ENCODE measurements at regions not wholly inside any gene's neighbourhood (a gene's known extent, or its start where the extent isn't known, plus 50 kb on each side); places are given as distances from the start of the nearest gene placed in this dataset.

DNA sequence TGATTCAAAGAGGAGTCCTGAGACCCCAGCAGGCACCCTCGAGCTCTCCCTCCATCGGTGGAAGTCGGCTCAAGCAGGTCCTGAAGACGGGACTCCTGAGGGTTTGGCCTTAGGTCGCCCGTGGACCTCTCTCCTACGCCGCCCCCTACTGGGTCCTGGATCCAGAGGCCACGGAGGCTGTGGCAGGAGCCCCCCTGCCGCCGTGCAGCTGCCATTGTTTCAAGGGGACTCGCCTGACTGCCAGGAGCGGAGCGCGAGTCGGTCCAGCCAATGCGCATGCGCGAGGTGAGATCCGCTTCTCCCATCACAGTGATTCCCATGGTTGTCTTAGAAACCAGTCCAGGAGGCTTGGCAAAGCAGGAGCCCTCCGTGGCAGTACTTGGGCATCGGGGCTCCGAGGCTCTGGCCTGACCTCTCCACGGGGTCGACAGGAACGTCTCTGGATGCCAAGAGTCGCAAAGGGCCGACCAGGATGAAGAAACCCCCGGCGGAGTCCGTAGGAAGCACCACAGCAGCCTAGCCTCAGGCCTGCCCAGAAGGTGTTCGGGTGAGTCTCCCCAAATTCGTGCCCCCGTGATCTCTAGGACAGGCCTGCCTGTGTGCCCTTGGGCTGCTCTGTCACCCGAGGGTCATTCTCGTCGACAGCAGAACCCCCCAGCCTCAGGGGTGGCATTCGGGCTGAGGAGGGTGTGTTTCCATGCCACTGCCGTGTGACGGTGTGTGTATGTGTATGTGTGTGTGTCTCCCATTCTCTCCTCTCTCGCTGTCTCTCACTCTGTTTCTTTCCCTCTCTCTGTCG is 322.3 kb downstream of the ZNF716 start:
- TF ChIP-seq CTCF (IDR thresholded peaks at IDR 0.05) (no peak), POLR2A (IDR thresholded peaks at IDR 0.05) (no peak)
